K562 (cell line): ENCODE measurements at regions not wholly inside any gene's neighbourhood (a gene's known extent, or its start where the extent isn't known, plus 50 kb on each side); places are given as distances from the start of the nearest gene placed in this dataset.

Experiments used
- GTF2F1 ChIP-seq: IDR thresholded peaks from 2 replicates; pipeline ENCODE4 v1.6.1; 2011; ENCODE audit warnings: low read depth, low read length, improper control_type of control experiment
- HDAC1 ChIP-seq, 2 experiments: fragments of 450-650 bp; IDR thresholded peaks; 2 replicates each; pipeline ENCODE4 v1.6.1; 2016 to 2017; ENCODE audit warnings: inconsistent platforms in 1 of 2, mild to moderate bottlenecking in 1 of 2, moderate library complexity in 1 of 2
- HSF4 ChIP-seq: fragments of 250-450 bp; sonication (Bioruptor Pico); IDR thresholded peaks from 2 replicates; pipeline ENCODE4 v2.1.2; 2022; ENCODE audit warnings: mild to moderate bottlenecking, moderate library complexity, borderline replicate concordance
- MIER1 ChIP-seq: fragments of 450-650 bp; IDR thresholded peaks from 2 replicates; pipeline ENCODE4 v1.6.1; 2016; ENCODE audit warnings: antibody characterized with exemption, mild to moderate bottlenecking, low read depth
- NONO ChIP-seq, 2 experiments: fragments of 200-400 bp in 1 of 2; fragments of 450-650 bp in 1 of 2; formaldehyde crosslinking in 1 of 2; IDR thresholded peaks; 2 replicates each; pipeline ENCODE4 v1.6.1; 2017; ENCODE audit warnings: low read depth in 2 of 2, mild to moderate bottlenecking in 2 of 2, moderate library complexity in 2 of 2, low read length in 1 of 2
- SFPQ ChIP-seq: fragments of 200-400 bp; formaldehyde crosslinking; IDR thresholded peaks from 2 replicates; pipeline ENCODE4 v1.6.1; 2017; ENCODE audit warnings: mild to moderate bottlenecking, low read depth, low read length, moderate library complexity
- ZNF134 ChIP-seq: fragments of 250-450 bp; sonication (Bioruptor Pico); conservative IDR thresholded peaks from 2 replicates; pipeline ENCODE4 v1.4.0; 2020
- TF ChIP-seq, protein P1 (sequence below), 2 experiments: fragments of 450-650 bp in 1 of 2; IDR thresholded peaks; 2 replicates each; pipeline ENCODE4 v1.6.1; 2011 to 2017; ENCODE audit warnings: low read depth in 2 of 2, antibody characterized with exemption in 1 of 2, borderline replicate concordance in 1 of 2, low read length in 1 of 2, mild to moderate bottlenecking in 1 of 2, mixed read lengths in 1 of 2; ENCODE audit not compliant: control insufficient read depth in 1 of 2

DNA sequence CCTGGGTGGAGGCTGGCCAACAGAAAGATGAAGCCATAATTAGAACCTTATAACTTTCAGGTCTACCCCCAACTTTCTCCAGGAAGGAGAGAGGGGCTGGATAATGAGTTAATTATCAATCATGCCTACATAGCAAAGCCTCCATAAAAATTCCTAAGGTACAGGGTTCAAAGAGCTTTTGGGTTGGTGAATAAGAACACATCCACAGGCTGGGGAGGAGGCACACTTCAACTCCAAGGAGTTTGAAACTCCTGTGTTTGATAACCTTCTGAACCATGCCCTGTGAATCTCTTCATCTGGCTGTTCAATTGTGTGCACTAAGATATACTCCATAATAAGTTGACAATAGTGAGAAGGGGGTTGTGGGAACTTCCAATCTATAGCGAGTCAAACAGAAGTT, 552.3 kb downstream of the TDRD15 start (continued):
- TF ChIP-seq, protein P1, sequence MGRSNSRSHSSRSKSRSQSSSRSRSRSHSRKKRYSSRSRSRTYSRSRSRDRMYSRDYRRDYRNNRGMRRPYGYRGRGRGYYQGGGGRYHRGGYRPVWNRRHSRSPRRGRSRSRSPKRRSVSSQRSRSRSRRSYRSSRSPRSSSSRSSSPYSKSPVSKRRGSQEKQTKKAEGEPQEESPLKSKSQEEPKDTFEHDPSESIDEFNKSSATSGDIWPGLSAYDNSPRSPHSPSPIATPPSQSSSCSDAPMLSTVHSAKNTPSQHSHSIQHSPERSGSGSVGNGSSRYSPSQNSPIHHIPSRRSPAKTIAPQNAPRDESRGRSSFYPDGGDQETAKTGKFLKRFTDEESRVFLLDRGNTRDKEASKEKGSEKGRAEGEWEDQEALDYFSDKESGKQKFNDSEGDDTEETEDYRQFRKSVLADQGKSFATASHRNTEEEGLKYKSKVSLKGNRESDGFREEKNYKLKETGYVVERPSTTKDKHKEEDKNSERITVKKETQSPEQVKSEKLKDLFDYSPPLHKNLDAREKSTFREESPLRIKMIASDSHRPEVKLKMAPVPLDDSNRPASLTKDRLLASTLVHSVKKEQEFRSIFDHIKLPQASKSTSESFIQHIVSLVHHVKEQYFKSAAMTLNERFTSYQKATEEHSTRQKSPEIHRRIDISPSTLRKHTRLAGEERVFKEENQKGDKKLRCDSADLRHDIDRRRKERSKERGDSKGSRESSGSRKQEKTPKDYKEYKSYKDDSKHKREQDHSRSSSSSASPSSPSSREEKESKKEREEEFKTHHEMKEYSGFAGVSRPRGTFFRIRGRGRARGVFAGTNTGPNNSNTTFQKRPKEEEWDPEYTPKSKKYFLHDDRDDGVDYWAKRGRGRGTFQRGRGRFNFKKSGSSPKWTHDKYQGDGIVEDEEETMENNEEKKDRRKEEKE (IDR thresholded peaks at IDR 0.05; ENCODE audit: borderline replicate concordance in 1 of 2, control insufficient read depth in 1 of 2, low read depth in 2 of 2, low read length in 1 of 2), result no peak
- TF ChIP-seq SFPQ (no peak), GTF2F1 (no peak), ZNF134 (no peak), HDAC1 (IDR thresholded peaks at IDR 0.05) (no peak), NONO (IDR thresholded peaks at IDR 0.05; ENCODE audit: low read depth in 2 of 2, low read length in 1 of 2) (no peak), HSF4 (no peak), MIER1 (no peak)
